Heart left ventricle (tissue), 13 donors: ENCODE measurements at regions not wholly inside any gene's neighbourhood (a gene's known extent, or its start where the extent isn't known, plus 50 kb on each side); places are given as distances from the start of the nearest gene placed in this dataset.

Experiments used
- CTCF ChIP-seq, 12 donors: fragments of 200-600 bp; sonication (generic) in 4 of 12; IDR thresholded peaks; one replicate each; pipeline versions ENCODE4 v1.5.0 to v1.8.0; 2018 to 2022; ENCODE audit warnings: antibody characterized with exemption in 12 of 12, mild to moderate bottlenecking in 5 of 12
- POLR2A ChIP-seq, 2 donors: fragments of 450-650 bp; IDR thresholded peaks; one replicate each; pipeline ENCODE4 v1.6.1; 2017; ENCODE audit warnings: antibody characterized with exemption in 2 of 2, mild to moderate bottlenecking in 2 of 2, moderate library complexity in 2 of 2
- donor health status: ischemic (EF 13 %, LVEDD 7.1; RV severe dilation, severe dysfunction).
- donor health status: DM: no; HTN: yes; CAD: no.
- donor health status: DM: no; HTN: no; CAD: no.
- donor health status: ischemic (EF 25% LVEDD 6.9; RV normal size, moderate dysfunction).
- donor health status: ischemic (EF 25% LVEDD 5.7; RV mildly dilated, moderate dysfunction).
- donor health status: ischemic (EF 35%, LVEDD 5.7; RV mildly dilated, moderate dysfunction).
- donor health status: nonischemic (EF 11% LVEDD 7.7; RV severe dilation, severe dysfunction).
- donor health status: DM: yes; HTN: yes; CAD: no.
- donor health status: PGD.
- donor health status: ischemic (EF 29% LVEDD 5.4; RV normal size, mild dysfunction).
- donor health status: nonischemic (EF 23%, LVEDD 6.1; RV moderate dilation, normal function).

GRCh38 chr2:128562471-128563347 lies 244.0 kb upstream of the HS6ST1 start:
- TF ChIP-seq POLR2A (IDR thresholded peaks at IDR 0.05): no peak
- no peak for TF ChIP-seq CTCF (IDR thresholded peaks at IDR 0.05)
